GM13977 (cell line): ENCODE measurements at regions not wholly inside any gene's neighbourhood (a gene's known extent, or its start where the extent isn't known, plus 50 kb on each side); places are given as distances from the start of the nearest gene placed in this dataset.

Source experiments
- DNase-seq: peaks from one replicate; pipeline ENCODE4 v3.0.0; 2012; ENCODE audit warnings: low spot score
- in situ Hi-C: fragments of 300-500 bp; cut with MboI; formaldehyde crosslinking; loops from one replicate; pipeline ENCODE4 v1.12.0; 2022; ENCODE audit warnings: low sequenced_read_pairs, low pct_unique_long_range_greater_than_20kb, mixed read lengths, inconsistent platforms; ENCODE audit not compliant: unreplicated experiment
- TF ChIP-seq, protein P1 (sequence below): IDR thresholded peaks from 2 replicates; pipeline ENCODE4 v1.5.1; 2012; ENCODE audit warnings: mild to moderate bottlenecking, control low read depth; ENCODE audit not compliant: insufficient read depth; ENCODE audit errors: extremely low read depth, missing control alignments

DNA sequence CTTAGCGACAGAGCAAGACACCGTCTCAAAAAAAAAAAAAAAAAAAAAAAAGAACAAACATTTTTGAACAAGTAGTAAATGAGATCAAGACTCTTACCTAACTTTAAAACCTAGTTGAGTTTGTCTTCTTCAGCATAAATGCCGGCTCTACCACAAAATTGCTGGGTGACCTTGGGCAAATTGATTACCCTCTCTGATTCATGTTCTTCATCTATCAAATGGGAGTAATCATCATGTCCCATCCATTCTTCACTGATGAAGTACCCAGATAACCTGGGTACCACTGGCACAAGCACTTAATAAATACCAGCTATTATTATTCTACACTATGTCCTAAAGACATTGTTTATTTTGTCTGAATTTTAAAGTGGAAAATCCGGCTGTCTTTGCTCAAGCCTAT, 96.3 kb downstream of the ATPSCKMT start:
- TF ChIP-seq, protein P1, sequence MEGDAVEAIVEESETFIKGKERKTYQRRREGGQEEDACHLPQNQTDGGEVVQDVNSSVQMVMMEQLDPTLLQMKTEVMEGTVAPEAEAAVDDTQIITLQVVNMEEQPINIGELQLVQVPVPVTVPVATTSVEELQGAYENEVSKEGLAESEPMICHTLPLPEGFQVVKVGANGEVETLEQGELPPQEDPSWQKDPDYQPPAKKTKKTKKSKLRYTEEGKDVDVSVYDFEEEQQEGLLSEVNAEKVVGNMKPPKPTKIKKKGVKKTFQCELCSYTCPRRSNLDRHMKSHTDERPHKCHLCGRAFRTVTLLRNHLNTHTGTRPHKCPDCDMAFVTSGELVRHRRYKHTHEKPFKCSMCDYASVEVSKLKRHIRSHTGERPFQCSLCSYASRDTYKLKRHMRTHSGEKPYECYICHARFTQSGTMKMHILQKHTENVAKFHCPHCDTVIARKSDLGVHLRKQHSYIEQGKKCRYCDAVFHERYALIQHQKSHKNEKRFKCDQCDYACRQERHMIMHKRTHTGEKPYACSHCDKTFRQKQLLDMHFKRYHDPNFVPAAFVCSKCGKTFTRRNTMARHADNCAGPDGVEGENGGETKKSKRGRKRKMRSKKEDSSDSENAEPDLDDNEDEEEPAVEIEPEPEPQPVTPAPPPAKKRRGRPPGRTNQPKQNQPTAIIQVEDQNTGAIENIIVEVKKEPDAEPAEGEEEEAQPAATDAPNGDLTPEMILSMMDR, result no peak
- in situ Hi-C loops, result no loop called here
- DNase-seq, result no peak

DNA sequence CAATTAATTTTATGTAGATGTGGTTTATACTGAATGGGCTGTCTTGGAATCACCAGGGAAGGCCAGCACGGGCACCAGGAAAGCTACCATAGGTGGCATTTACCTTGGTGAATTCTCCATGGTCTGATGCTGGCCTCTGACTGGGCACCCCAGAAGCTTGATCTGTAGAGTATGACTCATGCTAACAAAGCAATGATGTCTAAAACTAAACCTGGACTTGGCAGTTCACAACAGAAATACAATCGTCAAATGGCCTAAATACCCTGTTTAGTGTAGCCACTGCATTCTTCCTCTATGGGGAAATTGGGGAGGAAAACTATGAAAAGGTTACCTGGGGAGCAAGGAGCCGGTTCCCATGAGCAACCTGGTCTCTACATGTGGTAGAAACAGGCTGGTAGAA, 98.0 kb downstream of the ATPSCKMT start:
- TF ChIP-seq, protein P1, result no peak
- no peak for DNase-seq
- in situ Hi-C loops, result no loop called here

DNA sequence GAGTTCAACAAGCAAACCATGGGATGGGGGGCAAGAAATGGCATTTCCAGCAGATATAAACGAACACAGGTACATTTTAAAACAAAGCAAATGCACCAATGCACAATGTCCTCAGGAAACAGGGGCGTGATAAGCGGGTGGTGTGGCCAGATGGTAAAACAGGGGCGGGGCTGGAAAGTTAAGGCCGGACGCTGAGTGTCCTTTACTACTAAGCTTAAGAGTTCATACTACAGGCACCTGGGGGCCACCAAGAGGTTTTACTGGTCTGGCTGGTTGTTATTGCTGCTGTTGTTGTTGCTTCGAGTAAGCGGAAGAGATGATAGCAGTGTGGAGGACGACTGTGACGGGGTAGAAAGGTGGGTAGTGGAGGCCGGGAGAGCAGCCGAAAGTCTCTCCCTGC, 99.8 kb downstream of the ATPSCKMT start:
- DNase-seq, result no peak
- in situ Hi-C loops, result no loop called here
- TF ChIP-seq, protein P1, result no peak

DNA sequence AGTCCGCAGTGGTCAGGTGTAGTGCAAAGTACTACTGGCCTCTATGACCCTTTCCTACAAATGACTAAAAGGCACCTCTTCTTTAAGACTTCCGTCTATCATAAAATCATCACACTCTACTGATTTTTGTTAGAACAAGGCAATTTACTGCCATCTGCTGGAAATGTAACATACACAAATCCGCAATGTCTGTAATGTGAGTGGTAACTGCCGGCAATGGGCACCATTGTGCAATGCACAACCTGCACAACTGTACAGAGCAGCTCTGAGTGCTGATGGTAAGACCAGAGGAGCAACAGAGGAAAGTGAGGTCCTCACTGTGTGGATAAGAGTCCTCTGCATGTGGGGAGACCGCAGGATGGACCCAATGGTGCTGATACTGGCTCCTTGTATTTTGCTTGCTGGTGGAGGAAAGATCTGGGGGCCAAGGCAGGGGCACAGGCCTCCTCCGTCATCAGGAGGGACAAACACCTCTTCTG, 103.7 kb downstream of the ATPSCKMT start:
- no peak for DNase-seq
- in situ Hi-C loops, result no loop called here
- TF ChIP-seq, protein P1, result peak; percentile 18

DNA sequence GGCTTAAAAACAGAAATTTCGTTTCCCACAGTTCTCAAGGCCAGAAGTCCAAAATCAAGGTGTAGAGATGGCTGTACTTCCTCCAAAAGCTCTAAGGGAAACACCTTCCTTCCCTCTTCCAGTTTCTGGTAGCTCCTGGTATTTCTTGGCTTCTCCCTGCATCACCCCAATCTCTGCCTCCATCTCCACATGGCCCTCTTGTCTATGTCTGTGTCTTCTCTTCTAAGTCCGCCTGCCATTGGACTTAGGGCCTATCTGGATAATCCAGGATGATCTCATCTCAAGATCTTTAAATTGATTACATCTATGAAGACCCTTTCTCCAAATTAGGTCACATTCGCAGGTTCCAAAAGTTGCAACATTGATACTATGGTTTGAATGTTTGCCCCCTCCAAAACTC, 105.6 kb downstream of the ATPSCKMT start:
- in situ Hi-C loops, result no loop called here
- no peak for DNase-seq
- TF ChIP-seq, protein P1, result no peak

DNA sequence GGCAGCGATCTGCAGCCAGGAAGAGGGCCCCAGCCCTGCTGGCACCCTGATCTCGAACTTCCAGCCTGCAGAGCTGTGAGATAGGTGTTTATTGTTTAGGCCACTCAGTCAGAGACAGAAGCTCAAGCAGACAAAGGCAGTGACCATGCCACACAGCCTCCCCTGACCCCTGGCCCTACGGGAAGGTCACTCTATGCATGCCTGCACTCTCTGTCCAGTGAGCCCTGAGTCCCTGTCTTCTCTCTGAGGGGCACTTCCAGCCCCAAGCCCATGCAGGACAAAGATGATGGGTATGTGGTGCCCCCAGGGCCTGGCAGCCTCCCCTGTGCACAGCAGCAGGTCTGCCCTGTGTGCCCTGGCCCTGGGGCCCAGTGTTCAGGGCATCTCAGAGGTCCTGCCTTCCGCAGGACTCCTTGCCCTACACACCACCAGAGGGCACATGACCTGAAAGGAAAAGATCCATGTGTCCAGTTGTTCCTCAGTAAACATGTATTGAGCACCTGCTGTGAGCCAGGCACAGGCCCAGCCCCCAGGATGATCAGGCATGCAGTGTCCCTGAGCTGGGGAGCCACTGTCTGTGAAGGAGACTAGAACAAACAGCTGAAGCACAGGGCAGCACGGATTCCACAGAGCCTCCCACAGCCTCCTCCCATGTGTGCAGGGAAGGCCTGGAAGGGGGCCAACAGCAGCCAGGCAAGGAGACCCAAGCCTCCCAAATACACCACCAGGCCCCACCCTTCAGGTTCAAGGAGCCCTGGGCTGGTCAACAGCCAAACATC, 109.3 kb downstream of the ATPSCKMT start:
- DNase-seq, result no peak
- TF ChIP-seq, protein P1, result no peak
- in situ Hi-C loops, result no loop called here
